Peyer's patch (tissue), 4 donors: ENCODE measurements at regions not wholly inside any gene's neighbourhood (a gene's known extent, or its start where the extent isn't known, plus 50 kb on each side); places are given as distances from the start of the nearest gene placed in this dataset.

ENCODE experiments used
- CTCF ChIP-seq, 6 experiments: fragments of 450-650 bp in 4 of 6; fragments of 200-600 bp in 2 of 6; sonication (generic) in 1 of 6; IDR thresholded peaks; one replicate each; pipeline ENCODE4 v1.5.1; 2017 to 2019; ENCODE audit warnings: antibody characterized with exemption in 6 of 6, mild to moderate bottlenecking in 3 of 6, moderate library complexity in 1 of 6
- POLR2A ChIP-seq, 2 donors: fragments of 450-650 bp; IDR thresholded peaks; one replicate each; pipeline ENCODE4 v1.5.1; 2017; ENCODE audit warnings: antibody characterized with exemption in 2 of 2, mild to moderate bottlenecking in 2 of 2, moderate library complexity in 2 of 2

- TF ChIP-seq CTCF (IDR thresholded peaks at IDR 0.05) = no peak
- no peak for TF ChIP-seq POLR2A (IDR thresholded peaks at IDR 0.05)
These were observed 946.9 kb downstream of the SORCS1 start for GRCh38 chr10:106217627-106218026.
